Heart left ventricle (tissue), 13 donors: ENCODE measurements at regions not wholly inside any gene's neighbourhood (a gene's known extent, or its start where the extent isn't known, plus 50 kb on each side); places are given as distances from the start of the nearest gene placed in this dataset.

Source experiments
- CTCF ChIP-seq, 12 donors: fragments of 200-600 bp; sonication (generic) in 4 of 12; IDR thresholded peaks; one replicate each; pipeline versions ENCODE4 v1.5.0 to v1.8.0; 2018 to 2022; ENCODE audit warnings: antibody characterized with exemption in 12 of 12, mild to moderate bottlenecking in 5 of 12
- POLR2A ChIP-seq, 2 donors: fragments of 450-650 bp; IDR thresholded peaks; one replicate each; pipeline ENCODE4 v1.6.1; 2017; ENCODE audit warnings: antibody characterized with exemption in 2 of 2, mild to moderate bottlenecking in 2 of 2, moderate library complexity in 2 of 2
- donor health status: ischemic (EF 13 %, LVEDD 7.1; RV severe dilation, severe dysfunction).
- donor health status: DM: no; HTN: yes; CAD: no.
- donor health status: DM: no; HTN: no; CAD: no.
- donor health status: ischemic (EF 25% LVEDD 6.9; RV normal size, moderate dysfunction).
- donor health status: ischemic (EF 25% LVEDD 5.7; RV mildly dilated, moderate dysfunction).
- donor health status: ischemic (EF 35%, LVEDD 5.7; RV mildly dilated, moderate dysfunction).
- donor health status: nonischemic (EF 11% LVEDD 7.7; RV severe dilation, severe dysfunction).
- donor health status: DM: yes; HTN: yes; CAD: no.
- donor health status: PGD.
- donor health status: ischemic (EF 29% LVEDD 5.4; RV normal size, mild dysfunction).
- donor health status: nonischemic (EF 23%, LVEDD 6.1; RV moderate dilation, normal function).

- TF ChIP-seq CTCF (IDR thresholded peaks at IDR 0.05) (no peak), POLR2A (IDR thresholded peaks at IDR 0.05) (no peak)
These were observed 384.4 kb upstream of the TSHZ3 start for GRCh38 chr19:31733591-31733990.
